AG09319 (cell line): ENCODE measurements at regions not wholly inside any gene's neighbourhood (a gene's known extent, or its start where the extent isn't known, plus 50 kb on each side); places are given as distances from the start of the nearest gene placed in this dataset.

ENCODE experiments used
- DNase-seq: peaks from one replicate; pipeline ENCODE4 v3.0.0-alpha.2; 2010; ENCODE audit warnings: low read depth; ENCODE audit errors: extremely low read depth
- CTCF ChIP-seq: IDR thresholded peaks from 2 replicates; pipeline ENCODE4 v1.5.1; 2011; ENCODE audit warnings: low read depth, mild to moderate bottlenecking, inconsistent platforms, low read length, moderate library complexity

DNA sequence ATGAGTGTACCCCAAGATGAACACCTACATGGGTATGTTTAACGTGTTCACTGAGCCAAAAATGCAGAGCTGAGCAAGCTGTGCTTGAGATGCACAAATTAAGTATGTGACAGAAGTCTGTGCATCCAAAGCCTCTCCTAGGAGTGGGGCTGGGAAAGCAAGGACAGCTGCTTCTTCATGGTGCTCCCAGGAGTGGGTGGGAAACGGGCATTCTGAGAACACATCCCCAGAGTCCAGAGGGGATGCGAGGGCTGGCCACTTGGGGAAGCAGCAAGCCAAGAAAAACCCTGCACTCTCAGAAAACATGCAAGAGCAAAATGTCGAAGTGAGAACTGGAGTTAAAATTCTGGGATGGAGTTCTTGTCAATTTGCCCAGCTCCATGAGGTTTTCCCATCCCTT, 414.3 kb downstream of the BCAT1 start:
- TF ChIP-seq CTCF, result no peak
- DNase-seq, result no peak

- DNase-seq, result no peak
- TF ChIP-seq CTCF, result no peak
These were observed 415.1 kb downstream of the BCAT1 start for GRCh38 chr12:24533716-24534352.

DNA sequence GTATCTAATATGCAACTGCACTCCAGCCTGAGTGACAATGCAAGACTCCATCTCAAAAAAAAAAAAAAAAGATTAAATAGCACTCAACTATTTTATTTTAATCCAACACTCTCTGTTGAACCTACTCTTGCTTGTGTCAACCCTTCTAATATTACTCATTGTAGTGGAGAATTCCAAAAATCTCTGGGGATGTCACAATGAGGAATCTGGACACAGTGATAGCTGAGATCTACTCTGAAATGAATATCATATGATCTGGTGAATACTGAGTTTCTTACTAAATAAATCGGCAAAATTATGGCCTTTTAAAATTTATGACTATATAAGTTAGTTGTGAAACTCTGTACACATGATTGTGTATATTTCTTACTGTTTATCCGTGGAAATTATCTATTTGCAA, 418.2 kb downstream of the BCAT1 start:
- DNase-seq, result no peak
- TF ChIP-seq CTCF, result no peak

GRCh38 chr12:24527102-24527501, 421.8 kb downstream of the BCAT1 start:
- no peak for DNase-seq
- no peak for TF ChIP-seq CTCF

- no peak for TF ChIP-seq CTCF
- no peak for DNase-seq
These were observed 426.2 kb downstream of the BCAT1 start for GRCh38 chr12:24522736-24523135.

- no peak for DNase-seq
- no peak for TF ChIP-seq CTCF
These were observed 429.1 kb downstream of the BCAT1 start for GRCh38 chr12:24519759-24520158.

GRCh38 chr12:24517000-24517399, 431.9 kb downstream of the BCAT1 start:
- DNase-seq, result no peak
- no peak for TF ChIP-seq CTCF
